D341Med (cell line): ENCODE measurements at regions not wholly inside any gene's neighbourhood (a gene's known extent, or its start where the extent isn't known, plus 50 kb on each side); places are given as distances from the start of the nearest gene placed in this dataset.
A peak's percentile ranks its signal among the peaks of the same experiment; 100 is the strongest.

Source experiments
- DNase-seq: peaks from one replicate; pipeline ENCODE4 v3.0.0; 2012; ENCODE audit warnings: low spot score

DNA sequence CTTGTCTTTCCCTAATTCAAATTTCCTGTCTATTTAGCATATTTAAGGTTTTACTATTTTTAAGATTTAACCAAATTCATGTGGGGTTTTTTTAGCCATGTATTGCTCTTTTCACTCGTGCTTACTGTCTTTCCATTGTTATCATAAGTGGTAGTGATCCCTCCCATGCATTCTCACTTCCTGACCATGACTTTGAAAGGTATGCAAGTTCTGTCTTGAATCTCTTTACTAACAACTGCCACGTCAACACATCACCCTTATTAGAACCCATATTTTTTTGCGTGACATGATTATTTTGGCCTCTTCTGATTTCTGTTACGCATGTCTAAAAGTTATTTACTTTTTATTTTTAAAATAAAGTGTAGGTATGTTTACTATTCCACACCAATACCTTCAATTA, 94.7 kb upstream of the CDH6 start:
- no peak for DNase-seq

GRCh38 chr5:31097851-31098250, 95.6 kb upstream of the CDH6 start:
- DNase-seq: no peak

DNA sequence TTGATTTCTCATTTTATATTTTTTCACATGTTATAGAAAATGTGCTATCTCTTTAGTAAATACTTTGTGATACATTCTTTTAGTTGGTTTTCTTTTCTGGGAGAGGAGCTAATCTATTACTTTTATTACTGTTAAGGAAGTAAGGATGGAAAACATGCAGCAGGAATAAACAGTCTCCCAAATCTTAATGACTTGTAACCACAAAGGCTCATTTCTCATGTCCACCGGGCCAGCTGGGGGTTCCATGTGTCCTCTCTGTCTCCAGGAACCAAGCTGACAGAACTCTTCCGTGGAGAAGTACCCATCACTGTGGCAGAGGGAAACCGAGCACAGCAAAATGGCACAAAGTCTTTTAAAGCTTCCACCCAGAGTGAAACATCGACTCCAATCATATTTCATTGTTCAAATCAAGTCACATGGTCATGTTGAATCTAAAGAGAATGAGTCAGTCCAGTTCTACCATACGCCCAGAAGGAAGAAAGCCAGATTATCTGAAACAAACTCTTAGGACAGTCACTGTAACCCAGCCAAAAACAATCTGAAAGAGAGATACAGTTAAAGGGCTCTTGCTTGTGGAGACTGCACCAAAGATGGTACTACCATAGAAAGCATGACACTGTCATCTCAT, 97.1 kb upstream of the CDH6 start:
- DNase-seq: no peak

DNA sequence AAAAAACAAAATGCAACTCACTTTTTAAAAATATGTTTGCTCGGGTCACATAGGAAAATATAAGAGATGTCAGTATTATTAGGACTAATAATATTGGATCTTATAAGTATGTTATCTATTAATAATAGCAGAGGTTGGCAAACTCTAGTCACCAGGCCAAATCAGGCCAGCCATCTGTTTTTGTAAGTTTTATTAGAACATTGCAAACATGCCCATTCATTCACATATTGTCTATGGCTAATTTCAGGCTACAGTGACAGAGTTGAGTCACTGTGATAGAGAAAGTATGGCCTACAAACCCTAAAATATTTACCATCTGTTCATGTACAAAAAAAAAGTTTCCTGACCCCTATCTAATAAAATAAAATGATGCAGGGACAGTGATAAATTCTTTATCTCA, 97.7 kb upstream of the CDH6 start:
- no peak for DNase-seq

DNA sequence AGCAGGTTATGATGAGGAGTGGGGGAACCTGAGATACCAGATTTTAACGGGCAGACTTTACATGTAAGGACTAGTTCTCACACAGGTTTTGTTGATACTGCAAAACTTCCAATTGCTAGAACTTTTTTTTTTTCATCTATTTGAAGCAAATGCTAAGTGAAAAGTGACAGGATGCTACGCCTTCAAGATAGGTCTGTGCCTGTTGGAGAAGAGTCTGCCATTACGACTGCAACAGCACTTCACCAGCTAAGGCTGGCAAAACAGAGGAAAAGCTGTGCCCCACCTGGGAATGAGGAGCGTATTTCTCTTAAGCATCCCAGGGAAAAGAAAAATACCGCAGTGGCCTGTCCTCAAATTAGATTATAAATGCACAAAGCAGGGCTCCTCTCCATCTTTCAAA, 102.0 kb upstream of the CDH6 start:
- no peak for DNase-seq

- DNase-seq: no peak
These were observed 103.0 kb upstream of the CDH6 start for GRCh38 chr5:31090467-31090866.

- DNase-seq: peak; percentile 40
These were observed 106.6 kb upstream of the CDH6 start for GRCh38 chr5:31086839-31087415.

- no peak for DNase-seq
These were observed 108.6 kb upstream of the CDH6 start for GRCh38 chr5:31084871-31085270.

GRCh38 chr5:31083364-31083763, 110.1 kb upstream of the CDH6 start:
- no peak for DNase-seq

DNA sequence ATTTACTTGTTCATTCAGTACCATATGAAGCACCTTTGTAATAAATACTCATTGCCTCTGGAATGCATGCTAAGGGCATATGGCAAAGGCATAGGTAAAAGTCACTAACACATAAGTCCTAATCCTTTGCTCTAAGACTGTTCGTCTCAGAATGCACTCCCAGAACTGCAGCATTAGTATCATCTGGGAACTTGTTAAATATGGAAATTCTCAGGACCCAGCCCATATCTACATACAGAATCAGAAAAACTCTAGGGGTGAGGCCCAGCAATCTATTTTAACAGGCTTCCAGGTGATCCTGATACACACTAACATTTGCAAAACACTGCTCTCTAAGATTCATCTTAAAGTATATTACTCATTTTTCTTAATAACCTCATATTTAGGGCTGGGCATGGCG, 113.8 kb upstream of the CDH6 start:
- no peak for DNase-seq

DNA sequence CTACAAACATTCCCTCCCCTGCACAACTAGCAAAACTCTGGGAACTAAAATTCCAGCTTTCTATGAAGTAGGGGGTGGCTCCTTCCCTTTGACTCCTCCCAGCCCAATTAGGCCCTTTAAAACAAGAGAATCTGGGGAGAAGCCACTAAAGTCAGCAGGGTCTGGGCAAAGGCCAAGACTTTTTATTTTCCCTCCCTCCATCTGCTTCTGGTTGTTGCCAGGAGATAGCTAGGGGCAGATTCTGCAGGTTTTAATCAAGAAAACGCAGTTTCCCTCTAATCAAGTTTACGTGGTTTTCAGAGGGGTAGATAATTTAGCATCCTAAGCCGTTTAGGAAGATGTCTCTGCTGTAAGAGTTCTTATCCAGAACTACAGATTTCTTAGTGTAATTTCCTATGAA, 114.5 kb upstream of the CDH6 start:
- DNase-seq: no peak

DNA sequence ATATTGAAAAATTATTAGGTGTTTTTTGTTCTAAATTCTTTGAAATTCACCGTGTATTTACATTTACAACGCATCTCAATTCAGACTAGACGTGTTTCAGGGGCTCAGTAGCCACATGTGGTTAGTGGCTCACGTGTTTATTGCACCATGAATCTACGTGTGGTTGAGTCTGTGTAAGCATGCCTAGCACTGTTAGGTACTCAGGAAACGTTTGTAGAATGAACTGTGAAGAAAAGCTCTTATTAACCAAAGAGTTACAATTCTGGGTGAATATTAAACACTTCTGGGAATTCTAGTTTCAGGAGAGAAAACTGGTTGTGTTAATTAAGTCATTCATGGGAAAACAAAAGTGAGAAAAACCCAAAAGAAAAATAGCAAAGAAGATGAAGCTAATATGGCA, 117.5 kb upstream of the CDH6 start:
- DNase-seq: no peak

DNA sequence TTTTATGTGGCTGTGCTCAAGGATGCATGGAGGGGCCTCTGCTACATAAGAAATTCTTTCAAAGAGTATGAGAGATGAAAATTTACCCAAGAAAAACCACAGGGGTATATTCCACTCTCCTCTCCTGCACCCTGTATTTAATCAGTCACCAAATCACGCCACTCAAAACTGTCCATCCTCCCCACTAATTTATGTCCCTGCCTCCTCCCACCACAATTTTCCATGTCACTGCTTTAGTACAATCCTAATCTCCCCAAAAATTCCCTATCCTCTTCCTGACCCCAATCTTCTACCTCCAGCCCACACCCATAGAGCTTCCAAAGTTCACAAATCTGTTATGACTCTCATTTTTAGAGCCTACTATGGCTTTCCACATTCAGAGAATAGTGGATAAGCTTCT, 125.2 kb upstream of the CDH6 start:
- no peak for DNase-seq

DNA sequence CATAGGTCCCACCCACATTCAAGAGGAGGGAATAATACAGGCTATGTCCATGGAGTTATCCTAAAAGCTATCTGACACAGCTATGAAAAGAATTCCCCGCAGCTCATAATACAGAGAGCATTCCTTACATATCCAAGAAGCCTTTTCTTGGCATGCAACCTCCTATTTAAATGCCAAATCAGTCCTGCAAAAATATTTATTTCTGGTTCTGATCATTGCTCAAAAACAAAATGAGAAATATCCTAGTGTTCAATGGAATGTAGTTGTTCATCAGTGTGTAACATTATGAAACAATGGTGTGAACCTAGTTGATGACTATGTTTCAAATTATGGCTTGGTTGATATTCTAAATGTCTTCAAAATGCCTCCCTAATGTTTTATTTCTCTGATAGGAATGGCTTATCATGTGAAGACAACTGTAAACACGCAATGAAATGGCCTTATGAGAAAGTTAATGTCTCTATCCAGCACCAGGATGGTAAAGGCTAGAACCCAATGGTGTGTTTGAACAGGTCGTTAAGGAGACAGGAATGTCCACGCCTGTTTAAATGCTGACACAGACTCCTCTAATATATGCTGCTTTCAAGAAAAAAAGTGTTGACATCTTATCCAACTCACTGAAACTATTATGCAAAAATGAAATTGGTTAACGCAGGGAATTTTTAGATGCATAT, 126.7 kb upstream of the CDH6 start:
- DNase-seq: no peak

GRCh38 chr5:31064215-31064614, 129.3 kb upstream of the CDH6 start:
- DNase-seq: no peak

GRCh38 chr5:31062902-31063580, 130.4 kb upstream of the CDH6 start:
- no peak for DNase-seq

DNA sequence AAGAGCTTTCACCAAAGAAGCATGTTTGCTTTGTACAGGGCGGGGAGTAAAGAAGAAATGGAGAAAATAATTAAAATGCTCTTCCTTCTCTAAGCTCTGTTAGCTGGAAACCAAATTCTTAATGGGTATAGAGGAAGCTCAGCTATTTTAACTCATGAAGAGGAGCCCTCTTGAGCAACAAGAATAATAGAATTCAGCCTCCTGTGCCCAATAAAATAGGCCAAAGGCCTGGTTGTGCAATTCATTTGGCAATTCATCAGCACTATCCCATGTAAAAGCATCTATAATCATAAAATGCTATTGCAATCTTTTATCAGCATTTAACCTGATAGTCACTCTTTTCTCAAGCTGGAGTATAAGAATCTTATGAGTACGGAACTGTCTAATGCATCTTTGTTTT, 133.6 kb upstream of the CDH6 start:
- no peak for DNase-seq

DNA sequence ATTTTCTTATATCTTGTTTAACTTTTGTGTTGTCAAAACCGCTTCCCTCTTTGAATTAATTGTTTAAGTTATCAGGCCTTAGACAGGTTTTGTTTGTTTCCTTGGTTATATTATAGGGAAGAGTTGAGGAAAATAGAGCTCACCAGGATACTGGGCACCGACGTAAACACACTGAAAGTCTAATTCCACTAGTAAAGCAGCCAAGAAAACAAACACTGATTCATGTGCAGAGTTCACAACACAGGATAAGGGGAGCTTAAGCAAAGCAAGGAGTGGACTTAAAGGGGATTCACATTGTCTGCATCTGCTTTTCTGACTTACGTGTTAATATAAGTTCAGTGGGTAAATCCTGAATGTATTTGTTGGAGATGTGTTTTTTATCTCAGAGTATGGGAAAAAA, 139.0 kb upstream of the CDH6 start:
- DNase-seq: no peak

DNA sequence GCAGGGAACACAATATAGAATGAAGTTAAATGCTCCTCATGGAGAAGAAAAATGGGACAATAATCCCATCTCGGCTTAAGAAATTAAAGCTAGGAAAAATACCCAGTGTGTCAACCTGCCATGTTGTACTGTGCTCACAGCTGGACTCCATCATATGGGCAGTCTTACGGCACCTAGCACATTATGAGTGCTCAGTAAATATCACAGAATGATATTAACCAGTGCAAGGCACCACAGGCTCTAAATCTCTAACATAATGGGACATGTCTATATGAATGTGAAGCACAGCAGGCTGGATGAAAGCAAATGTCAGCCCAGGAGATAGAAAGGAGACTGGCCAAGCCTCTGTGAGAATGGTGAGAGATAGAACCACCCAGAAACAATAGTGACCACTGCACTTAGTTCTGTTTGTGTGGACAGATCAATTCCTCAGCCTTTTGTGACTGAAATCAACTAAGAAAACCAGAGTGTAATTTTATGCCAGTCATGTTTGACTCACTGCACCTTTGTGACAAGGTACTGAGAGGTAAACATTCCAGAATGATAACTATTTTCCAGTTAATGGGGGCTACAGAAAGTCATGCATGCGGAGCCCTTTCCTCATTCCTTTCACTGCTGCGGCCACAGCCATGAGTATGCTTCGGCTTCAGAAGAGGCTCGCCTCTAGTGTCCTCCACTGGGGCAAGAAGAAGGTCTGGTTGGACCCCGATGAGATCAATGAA, 140.4 kb upstream of the CDH6 start:
- DNase-seq: no peak

DNA sequence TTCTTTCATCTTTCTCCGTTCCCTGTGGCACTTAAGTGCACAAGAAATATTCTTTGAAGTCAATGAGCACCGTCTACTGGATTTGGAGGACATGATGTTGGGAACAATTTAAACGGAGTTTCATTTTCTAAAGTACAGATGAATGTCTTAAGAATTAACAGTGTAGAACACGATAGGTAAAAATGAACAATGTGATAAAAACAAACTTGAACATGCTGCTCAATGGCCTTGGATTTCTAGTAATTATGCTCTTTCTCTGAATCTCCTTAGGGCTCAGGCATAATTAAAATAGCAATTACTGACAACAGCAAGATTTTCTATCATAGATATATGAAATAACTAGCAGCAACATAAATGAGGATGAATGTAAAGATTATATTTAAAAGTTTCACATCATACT, 142.2 kb upstream of the CDH6 start:
- no peak for DNase-seq

DNA sequence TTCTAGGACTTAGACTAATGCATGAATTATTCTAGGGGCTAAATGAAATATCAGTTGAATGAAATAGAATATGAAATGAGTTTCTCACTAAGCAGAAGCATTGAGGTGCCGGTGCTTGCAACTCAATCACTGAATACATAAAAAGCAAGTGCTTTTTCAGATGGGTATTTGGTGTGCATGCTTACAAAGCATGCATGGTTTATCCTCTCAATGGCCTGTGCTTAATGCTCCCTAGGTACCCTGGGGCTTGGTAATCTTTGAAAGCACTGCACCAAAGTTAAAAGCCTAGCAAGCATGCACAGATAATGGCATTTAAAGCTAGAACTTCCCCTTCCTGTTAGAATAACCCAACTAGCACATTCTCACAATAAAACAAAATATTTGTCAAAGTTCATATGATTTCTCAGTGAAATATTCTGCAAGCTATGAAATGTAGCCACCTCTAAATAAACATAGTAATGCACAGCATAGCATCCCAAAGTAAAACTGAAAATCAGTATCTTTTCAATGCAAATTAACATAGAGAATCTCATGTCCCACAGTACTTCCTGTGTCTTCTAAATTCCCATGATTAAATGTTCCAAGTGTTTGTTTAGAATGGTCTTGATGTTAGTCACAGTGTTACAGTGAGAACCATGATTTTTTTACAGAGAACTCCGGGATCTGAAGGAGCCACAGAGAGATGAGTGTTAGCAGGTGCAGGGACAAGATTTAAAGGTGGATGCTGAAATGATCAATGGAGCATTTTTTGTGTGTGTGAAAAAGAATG, 143.4 kb upstream of the CDH6 start:
- DNase-seq: no peak

DNA sequence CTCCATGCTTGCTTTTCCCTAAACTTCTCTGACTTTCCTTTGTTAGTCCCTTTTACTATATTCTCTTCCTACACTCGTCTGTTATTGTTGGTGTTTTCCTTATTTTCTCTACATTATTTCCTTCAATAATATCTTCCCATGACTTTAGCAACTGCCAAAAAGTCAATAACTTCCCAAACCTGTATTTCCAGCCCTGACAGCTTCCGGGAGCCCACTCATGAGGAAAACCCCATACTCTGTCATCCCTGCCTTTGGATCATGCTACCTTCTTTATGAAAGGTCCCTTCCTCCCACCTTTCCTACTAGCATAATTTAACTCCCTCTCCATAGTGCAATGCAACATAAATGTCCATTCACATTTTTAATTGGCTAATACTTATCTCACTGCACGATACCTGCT, 144.0 kb upstream of the CDH6 start:
- DNase-seq: no peak
